ENCODE measurements at regions not wholly inside any gene's neighbourhood (a gene's known extent, or its start where the extent isn't known, plus 50 kb on each side); places are given as distances from the start of the nearest gene placed in this dataset.

GRCh38 chr3:83902787-83903533 is 1055.8 kb upstream of the CADM2 start:
- DNase-seq = no peak

GRCh38 chr3:83913381-83913780 is 1045.4 kb upstream of the CADM2 start:
- DNase-seq = no peak

DNA sequence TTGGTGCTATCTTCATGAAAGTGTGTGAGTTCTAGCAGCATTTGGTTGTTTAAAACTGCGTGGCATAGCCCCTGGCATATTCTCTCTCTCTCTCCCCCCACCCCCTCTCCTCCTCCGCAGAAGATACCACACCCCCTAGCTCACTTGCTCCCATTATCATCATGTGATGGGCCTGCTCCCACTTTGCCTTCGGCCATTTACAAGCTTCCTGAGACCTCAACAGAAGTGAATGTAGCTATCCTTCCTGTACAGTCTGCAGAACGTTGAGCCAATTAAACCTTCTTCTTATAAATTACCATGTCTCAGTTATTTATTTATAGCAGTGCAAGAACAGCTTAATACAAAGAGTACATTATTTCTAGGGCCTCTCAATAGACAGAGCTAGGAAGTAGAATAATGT is 1032.5 kb upstream of the CADM2 start:
- no peak for DNase-seq

- DNase-seq = no peak
Observed at GRCh38 chr3:83928391-83928790, 1030.4 kb upstream of the CADM2 start.

GRCh38 chr3:83928903-83929302 is 1029.9 kb upstream of the CADM2 start:
- DNase-seq = no peak

- no peak for DNase-seq
Observed at GRCh38 chr3:83934192-83935021, 1024.4 kb upstream of the CADM2 start.

GRCh38 chr3:83938491-83938890 is 1020.3 kb upstream of the CADM2 start:
- no peak for DNase-seq

GRCh38 chr3:83941990-83942745 is 1016.6 kb upstream of the CADM2 start:
- no peak for DNase-seq

DNA sequence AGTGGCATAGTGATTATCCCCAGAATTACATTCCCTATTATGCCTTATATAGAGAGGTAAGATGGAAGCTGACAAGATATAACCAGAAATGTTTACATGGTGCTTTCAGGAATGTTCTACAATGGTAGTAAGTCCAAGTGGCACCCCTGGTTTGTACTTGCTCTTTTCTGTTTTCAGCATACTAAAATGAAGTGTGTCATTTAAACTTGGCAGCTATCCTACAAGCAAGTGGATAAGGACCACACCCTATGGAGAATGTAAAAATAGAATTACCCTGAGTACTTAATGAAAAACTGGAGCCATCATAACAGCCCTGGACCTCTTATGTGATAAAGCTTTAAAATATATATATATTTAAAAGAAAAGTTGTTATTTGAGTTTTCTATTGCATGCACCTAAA is 1012.7 kb upstream of the CADM2 start:
- DNase-seq = no peak

DNA sequence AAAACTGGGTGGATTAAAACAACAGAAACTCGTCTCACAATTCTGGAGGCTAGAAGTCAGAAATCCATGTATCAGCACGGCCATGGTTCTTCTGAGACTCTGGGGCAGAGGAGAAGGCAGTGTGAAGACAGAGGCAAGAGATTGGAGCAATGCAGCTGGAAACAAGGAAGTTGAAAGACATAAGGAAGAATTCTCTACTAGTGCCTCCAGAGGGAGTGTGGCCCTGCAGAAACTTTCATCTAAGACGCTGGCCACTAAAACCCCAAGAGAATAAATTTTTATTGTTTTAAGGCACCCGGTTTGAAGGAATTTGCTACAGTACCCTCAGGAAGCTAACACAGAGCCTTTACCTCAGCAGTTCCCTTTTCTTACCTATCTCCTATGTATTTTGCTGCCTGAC is 1012.2 kb upstream of the CADM2 start:
- DNase-seq = no peak

GRCh38 chr3:83948771-83949170 is 1010.0 kb upstream of the CADM2 start:
- no peak for DNase-seq

DNA sequence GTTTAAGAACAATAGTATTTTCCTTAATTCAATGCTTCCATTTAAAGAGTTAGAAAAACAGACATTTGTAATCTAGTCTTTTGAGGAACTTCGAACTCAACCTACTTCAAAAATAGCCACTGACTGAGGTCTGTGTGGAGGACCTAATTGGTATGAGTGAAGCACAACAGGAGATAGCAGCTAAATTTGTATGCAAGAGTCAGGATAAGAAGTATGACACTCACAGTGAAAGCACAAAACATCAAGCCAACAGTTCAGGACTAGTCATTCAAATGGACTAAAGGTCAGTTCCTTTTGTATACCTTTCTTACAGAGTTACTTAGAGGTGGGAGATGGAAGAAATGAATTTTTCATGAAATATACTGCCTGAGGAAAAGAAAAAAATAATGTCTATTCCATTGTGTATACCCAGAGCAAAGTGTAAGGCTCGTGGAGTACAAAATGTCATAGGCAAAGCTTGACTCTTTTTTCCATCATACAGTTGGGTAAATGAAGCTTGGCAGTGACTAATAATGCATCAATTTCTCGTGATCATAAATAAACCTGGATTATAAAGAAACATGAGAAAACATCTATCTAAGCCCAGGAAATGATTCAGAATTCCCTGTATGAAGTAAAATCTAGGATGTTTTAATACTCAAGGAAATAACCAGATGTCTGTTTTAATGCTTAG is 1005.2 kb upstream of the CADM2 start:
- no peak for DNase-seq

- no peak for DNase-seq
Observed at GRCh38 chr3:83956431-83956830, 1002.4 kb upstream of the CADM2 start.

GRCh38 chr3:83968356-83968755 is 990.4 kb upstream of the CADM2 start:
- DNase-seq = no peak

DNA sequence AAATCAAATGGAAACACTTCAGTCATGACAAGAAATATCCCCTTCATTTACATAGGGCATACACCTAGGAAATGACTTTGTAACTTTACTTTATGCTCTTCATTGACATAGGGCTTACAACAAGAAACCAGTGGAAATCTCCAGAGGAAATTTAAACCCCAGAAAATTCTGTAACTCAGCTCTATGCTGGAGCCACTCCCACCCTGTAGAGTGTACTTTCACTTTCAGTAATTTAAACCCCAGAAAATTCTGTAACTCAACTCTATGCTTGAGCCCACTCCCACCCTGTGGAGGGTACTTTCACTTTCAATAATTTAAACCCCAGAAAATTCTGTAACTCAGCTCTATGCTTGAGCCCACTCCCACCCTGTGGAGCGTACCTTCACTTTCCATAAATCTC is 987.1 kb upstream of the CADM2 start:
- DNase-seq = no peak

DNA sequence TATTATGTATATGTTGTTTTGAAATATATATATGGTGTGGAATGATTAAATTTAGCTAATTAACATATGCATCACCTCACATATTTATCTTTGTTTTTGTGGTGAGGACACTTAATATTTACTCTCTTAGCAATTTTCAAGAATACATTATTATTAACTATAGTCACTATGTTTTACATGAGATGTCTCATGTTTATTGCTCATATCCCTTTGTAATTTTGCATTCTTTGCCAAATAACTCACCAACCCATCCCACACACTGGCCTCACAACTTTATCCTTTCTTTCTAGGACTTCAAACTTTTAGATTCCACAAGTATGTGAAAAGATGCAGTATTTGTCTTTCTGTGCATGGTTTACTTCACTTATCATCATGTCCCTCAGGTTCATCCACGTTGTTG is 950.2 kb upstream of the CADM2 start:
- no peak for DNase-seq

DNA sequence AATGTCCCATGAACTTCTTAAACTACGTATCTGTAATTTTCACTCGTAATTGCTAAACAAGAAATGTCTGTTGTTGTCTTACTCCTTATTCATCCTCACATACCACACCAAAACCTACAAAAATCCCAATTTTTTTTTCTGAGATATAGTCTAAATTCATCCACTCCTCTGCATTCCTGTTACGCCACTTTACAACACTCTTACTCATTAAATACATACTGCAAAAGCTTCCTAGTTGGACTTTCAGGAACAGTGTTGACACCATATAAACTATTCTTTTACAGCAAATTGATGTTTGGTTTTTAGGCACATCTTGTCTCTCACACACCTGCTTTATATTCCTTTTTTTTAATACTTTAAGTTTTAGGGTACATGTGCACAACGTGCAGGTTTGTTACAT is 934.9 kb upstream of the CADM2 start:
- no peak for DNase-seq

DNA sequence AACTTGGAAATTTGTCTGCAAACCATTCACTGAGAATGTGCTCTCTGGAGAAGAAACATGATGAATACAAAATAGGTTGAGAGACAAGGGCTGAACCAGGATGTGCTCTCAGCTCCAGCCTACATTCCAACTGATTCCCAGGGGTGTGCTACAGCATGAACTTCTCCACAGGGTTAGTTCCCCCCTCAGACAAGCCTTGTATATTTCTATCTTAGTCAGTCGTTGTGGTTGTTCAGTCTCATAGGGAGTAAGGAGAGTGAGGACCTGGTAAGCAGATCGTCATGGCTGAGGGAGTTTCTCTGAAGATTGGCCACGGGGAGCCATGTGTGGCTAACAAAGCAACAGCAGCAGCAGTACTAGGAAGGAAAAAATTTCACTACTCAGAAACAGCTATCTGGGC is 919.7 kb upstream of the CADM2 start:
- no peak for DNase-seq

DNA sequence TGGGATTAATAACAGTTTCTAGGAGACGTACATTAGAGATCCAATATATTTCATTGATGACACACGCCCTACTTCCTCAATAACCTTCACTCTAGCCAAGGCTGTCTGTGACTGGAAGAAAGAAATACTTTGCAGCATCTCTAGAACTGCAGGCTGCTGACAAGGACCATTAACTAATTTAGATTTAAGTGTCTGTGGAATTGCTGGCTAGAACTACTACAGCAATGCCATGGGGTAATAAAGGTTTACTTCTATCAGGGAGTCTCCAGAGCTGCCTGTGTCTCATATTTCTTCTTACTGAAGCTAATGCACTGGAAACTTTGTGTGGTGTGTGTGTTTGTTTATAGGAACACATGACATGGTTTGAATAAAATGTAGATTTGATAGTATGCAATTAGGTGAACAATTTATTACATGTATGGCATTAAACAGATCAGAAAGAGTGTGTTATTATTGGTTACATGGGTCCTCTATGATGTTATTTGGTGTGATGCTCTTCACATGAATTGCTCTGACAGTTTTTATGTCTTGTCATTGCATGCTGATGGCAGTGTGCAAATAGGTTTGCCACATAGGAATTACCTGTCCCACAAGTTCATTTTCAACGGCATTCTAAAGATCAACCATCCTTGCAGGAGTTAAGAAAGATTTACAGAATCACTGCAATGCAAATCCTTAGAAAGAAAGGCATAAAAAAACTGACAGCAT is 916.2 kb upstream of the CADM2 start:
- DNase-seq = no peak

- DNase-seq = no peak
Observed at GRCh38 chr3:84066915-84067314, 891.9 kb upstream of the CADM2 start.

DNA sequence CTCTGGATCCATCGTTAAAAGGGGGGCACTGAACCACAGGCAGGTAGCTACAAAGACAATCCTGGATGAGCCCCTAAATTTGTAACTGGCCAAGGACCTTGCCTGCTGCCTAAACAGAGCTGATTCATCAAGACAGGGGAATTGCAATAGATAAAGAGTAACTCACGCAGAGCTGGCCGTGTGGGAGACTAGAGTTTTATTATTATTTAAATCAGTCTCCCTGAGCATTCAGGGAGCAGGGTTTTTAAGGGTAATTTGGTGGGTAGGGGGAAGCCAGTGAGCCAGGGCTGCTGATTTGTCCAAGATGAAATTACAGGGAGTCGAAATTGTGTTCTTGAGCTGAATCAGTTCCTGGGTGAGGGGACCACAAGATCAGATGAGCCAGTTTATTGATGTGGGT is 885.1 kb upstream of the CADM2 start:
- no peak for DNase-seq

DNA sequence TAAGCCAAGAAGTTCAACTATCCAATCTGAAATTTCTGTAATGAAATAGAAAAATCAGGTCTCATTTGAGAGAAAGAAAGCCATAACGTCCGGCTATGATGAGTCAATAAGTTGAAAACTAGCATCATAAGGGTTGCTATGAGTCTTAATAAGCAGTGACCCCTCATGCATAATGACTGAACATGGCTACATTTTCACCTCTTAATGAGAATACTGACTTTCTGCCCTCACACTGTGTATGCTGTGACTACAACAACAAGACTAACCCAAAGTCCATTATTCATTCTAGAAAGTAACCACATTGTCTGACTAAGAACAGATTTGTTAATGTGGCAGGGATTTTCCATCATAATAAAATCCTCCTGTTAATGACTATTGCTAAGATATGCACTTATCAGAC is 884.0 kb upstream of the CADM2 start:
- no peak for DNase-seq

DNA sequence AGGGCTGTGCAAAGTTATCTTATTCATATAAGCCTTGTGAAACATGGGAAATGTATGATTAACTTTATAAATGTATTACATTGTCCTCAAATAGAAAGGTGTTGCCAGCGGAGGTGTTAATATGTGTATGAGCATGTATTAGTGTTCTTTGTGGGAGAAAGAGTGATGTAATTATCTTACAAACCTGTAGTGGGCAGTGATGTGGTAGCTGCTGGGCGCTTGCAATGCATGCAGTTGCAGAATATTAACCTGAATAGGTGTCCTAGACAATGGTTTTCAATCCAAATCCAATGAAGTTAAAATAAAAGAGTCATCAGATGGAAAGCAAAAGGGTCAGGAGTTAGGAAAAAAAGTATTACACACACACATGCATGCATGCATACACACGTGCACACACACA is 881.3 kb upstream of the CADM2 start:
- DNase-seq = no peak
